ENCODE measurements at regions not wholly inside any gene's neighbourhood (a gene's known extent, or its start where the extent isn't known, plus 50 kb on each side); places are given as distances from the start of the nearest gene placed in this dataset.

DNA sequence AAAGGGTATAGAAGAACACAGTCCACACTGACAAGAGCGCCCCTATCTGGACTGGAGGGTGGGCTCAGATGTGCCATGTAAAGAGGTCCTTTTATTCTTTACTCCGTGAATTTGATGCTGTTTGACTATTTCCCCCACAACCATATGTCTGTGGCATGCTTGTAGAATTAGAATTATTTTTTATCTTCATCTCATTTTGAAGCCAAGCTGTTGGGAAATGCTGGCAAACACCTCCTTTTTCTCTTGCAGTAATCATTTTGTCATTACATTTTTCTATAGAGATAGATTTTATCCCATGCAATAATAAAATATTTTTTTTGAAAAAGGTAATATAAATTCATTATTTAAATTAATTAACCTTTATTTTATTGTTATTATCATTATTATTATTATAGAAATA is 926.6 kb upstream of the AUTS2 start:
- DNase-seq (ENCODE audit: low spot score) = no peak
- H3K79me2 ChIP-seq (replicated peaks; ENCODE audit: insufficient read depth) = no peaks in the 10 kb centered on the region
- H3K4me3 ChIP-seq = no peak overlapping the region
- H3K4me1 ChIP-seq (ENCODE audit: insufficient read depth) = no peaks in the 10 kb centered on the region
- Mint-ChIP-seq H3K4me1 (no peaks in the 10 kb centered on the region), H3K4me3 (no peak overlapping the region), H3K27me3 (ENCODE audit: insufficient read depth, low read depth, poor library complexity) (peaks cover 13% of the 10 kb centered on the region), H3K9me3 (peaks cover 94% of the 10 kb centered on the region), H3K36me3 (ENCODE audit: low read depth) (peaks cover 48% of the 10 kb centered on the region), H3K27ac (no peak overlapping the region)
- ATAC-seq = no peak
- H4K20me1 ChIP-seq (replicated peaks; ENCODE audit: insufficient read depth) = no peaks in the 10 kb centered on the region
- no peaks in the 10 kb centered on the region for H3K9me2 ChIP-seq (ENCODE audit: insufficient read depth)
- H2AFZ ChIP-seq = no peak overlapping the region
- peaks cover 5% of the 10 kb centered on the region; the same call in 1 of the 2 replicates for H3K36me3 ChIP-seq (ENCODE audit: insufficient read depth)
- no peaks in the 10 kb centered on the region for H3K27me3 ChIP-seq (ENCODE audit: insufficient read depth)
- no peaks in the 10 kb centered on the region for H3F3A ChIP-seq (replicated peaks; ENCODE audit: low read depth)
- TF ChIP-seq POLR2AphosphoS5 (IDR thresholded peaks at IDR 0.05; ENCODE audit: low read depth) = no peak
- no peak for TF ChIP-seq STAT1 (IDR thresholded peaks at IDR 0.05; ENCODE audit: unreplicated experiment)
- TF ChIP-seq, protein P1, sequence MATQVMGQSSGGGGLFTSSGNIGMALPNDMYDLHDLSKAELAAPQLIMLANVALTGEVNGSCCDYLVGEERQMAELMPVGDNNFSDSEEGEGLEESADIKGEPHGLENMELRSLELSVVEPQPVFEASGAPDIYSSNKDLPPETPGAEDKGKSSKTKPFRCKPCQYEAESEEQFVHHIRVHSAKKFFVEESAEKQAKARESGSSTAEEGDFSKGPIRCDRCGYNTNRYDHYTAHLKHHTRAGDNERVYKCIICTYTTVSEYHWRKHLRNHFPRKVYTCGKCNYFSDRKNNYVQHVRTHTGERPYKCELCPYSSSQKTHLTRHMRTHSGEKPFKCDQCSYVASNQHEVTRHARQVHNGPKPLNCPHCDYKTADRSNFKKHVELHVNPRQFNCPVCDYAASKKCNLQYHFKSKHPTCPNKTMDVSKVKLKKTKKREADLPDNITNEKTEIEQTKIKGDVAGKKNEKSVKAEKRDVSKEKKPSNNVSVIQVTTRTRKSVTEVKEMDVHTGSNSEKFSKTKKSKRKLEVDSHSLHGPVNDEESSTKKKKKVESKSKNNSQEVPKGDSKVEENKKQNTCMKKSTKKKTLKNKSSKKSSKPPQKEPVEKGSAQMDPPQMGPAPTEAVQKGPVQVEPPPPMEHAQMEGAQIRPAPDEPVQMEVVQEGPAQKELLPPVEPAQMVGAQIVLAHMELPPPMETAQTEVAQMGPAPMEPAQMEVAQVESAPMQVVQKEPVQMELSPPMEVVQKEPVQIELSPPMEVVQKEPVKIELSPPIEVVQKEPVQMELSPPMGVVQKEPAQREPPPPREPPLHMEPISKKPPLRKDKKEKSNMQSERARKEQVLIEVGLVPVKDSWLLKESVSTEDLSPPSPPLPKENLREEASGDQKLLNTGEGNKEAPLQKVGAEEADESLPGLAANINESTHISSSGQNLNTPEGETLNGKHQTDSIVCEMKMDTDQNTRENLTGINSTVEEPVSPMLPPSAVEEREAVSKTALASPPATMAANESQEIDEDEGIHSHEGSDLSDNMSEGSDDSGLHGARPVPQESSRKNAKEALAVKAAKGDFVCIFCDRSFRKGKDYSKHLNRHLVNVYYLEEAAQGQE (IDR thresholded peaks at IDR 0.05; ENCODE audit: unreplicated experiment) = no peak
- no peak for TF ChIP-seq JUNB (IDR thresholded peaks at IDR 0.05; ENCODE audit: unreplicated experiment)
- no peak for TF ChIP-seq ZNF114 (CRISPR knock-in tag; IDR thresholded peaks at IDR 0.05)
- TF ChIP-seq EZH2 (IDR thresholded peaks at IDR 0.05; ENCODE audit: low read depth, unreplicated experiment) = no peak
- TF ChIP-seq CREB1 (CRISPR knock-in tag; IDR thresholded peaks at IDR 0.05; ENCODE audit: low read depth) = no peak
- no peak for TF ChIP-seq ZNF331 (CRISPR knock-in tag; IDR thresholded peaks at IDR 0.05; ENCODE audit: low read depth)
- TF ChIP-seq NANOG (IDR thresholded peaks at IDR 0.05; ENCODE audit: borderline replicate concordance) = no peak
- H3K4me2 ChIP-seq = no peak overlapping the region
- no peak overlapping the region for H3K27ac ChIP-seq (ENCODE audit: low read depth)

DNA sequence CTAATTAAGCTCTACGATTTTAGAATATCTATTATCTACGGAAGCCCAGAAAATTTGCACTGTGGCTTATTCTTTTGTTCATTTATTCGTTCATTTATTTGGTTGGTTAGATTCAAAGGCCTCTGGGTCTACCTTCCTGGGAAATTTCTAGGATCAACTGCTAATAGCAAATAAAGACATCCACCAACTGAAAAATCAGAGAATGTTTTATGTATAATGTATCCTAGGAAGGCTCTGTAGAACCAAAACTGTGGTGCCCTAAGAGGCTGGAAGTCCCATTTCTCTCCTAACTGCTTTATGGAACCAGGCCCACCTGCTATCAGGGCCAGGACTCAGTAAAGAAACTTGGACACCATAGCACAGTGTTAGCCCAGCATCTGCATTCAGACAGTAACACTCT is 923.4 kb upstream of the AUTS2 start:
- Mint-ChIP-seq H3K9me3 (peaks cover 96% of the 10 kb centered on the region), H3K4me1 (no peaks in the 10 kb centered on the region), H3K27me3 (ENCODE audit: insufficient read depth, low read depth, poor library complexity) (peaks cover 15% of the 10 kb centered on the region), H3K36me3 (ENCODE audit: low read depth) (peaks cover 47% of the 10 kb centered on the region), H3K27ac (no peak overlapping the region), H3K4me3 (no peak overlapping the region)
- ATAC-seq (no peak), DNase-seq (ENCODE audit: low spot score) (no peak)
- Histone ChIP-seq H4K20me1 (replicated peaks; ENCODE audit: insufficient read depth) (no peaks in the 10 kb centered on the region), H3K9me2 (ENCODE audit: insufficient read depth) (no peaks in the 10 kb centered on the region), H3F3A (replicated peaks; ENCODE audit: low read depth) (no peaks in the 10 kb centered on the region), H3K27me3 (ENCODE audit: insufficient read depth) (no peaks in the 10 kb centered on the region), H3K79me2 (replicated peaks; ENCODE audit: insufficient read depth) (no peaks in the 10 kb centered on the region), H3K27ac (ENCODE audit: low read depth) (no peak overlapping the region), H3K4me1 (ENCODE audit: insufficient read depth) (no peaks in the 10 kb centered on the region), H3K4me2 (no peak overlapping the region), H3K4me3 (no peak overlapping the region), H2AFZ (no peak overlapping the region), H3K36me3 (ENCODE audit: insufficient read depth) (no peaks in the 10 kb centered on the region)
- TF ChIP-seq, protein P2, sequence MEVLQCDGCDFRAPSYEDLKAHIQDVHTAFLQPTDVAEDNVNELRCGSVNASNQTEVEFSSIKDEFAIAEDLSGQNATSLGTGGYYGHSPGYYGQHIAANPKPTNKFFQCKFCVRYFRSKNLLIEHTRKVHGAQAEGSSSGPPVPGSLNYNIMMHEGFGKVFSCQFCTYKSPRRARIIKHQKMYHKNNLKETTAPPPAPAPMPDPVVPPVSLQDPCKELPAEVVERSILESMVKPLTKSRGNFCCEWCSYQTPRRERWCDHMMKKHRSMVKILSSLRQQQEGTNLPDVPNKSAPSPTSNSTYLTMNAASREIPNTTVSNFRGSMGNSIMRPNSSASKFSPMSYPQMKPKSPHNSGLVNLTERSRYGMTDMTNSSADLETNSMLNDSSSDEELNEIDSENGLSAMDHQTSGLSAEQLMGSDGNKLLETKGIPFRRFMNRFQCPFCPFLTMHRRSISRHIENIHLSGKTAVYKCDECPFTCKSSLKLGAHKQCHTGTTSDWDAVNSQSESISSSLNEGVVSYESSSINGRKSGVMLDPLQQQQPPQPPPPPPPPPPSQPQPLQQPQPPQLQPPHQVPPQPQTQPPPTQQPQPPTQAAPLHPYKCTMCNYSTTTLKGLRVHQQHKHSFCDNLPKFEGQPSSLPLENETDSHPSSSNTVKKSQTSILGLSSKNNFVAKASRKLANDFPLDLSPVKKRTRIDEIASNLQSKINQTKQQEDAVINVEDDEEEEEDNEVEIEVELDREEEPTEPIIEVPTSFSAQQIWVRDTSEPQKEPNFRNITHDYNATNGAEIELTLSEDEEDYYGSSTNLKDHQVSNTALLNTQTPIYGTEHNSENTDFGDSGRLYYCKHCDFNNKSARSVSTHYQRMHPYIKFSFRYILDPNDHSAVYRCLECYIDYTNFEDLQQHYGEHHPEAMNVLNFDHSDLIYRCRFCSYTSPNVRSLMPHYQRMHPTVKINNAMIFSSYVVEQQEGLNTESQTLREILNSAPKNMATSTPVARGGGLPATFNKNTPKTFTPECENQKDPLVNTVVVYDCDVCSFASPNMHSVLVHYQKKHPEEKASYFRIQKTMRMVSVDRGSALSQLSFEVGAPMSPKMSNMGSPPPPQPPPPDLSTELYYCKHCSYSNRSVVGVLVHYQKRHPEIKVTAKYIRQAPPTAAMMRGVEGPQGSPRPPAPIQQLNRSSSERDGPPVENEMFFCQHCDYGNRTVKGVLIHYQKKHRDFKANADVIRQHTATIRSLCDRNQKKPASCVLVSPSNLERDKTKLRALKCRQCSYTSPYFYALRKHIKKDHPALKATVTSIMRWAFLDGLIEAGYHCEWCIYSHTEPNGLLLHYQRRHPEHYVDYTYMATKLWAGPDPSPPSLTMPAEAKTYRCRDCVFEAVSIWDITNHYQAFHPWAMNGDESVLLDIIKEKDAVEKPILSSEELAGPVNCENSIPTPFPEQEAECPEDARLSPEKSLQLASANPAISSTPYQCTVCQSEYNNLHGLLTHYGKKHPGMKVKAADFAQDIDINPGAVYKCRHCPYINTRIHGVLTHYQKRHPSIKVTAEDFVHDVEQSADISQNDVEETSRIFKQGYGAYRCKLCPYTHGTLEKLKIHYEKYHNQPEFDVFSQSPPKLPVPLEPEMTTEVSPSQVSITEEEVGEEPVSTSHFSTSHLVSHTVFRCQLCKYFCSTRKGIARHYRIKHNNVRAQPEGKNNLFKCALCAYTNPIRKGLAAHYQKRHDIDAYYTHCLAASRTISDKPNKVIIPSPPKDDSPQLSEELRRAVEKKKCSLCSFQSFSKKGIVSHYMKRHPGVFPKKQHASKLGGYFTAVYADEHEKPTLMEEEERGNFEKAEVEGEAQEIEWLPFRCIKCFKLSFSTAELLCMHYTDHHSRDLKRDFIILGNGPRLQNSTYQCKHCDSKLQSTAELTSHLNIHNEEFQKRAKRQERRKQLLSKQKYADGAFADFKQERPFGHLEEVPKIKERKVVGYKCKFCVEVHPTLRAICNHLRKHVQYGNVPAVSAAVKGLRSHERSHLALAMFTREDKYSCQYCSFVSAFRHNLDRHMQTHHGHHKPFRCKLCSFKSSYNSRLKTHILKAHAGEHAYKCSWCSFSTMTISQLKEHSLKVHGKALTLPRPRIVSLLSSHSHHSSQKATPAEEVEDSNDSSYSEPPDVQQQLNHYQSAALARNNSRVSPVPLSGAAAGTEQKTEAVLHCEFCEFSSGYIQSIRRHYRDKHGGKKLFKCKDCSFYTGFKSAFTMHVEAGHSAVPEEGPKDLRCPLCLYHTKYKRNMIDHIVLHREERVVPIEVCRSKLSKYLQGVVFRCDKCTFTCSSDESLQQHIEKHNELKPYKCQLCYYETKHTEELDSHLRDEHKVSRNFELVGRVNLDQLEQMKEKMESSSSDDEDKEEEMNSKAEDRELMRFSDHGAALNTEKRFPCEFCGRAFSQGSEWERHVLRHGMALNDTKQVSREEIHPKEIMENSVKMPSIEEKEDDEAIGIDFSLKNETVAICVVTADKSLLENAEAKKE (CRISPR knock-in tag; IDR thresholded peaks at IDR 0.05) = no peak
- no peak for TF ChIP-seq EZH2 (IDR thresholded peaks at IDR 0.05; ENCODE audit: low read depth, unreplicated experiment)
- TF ChIP-seq, protein P3, sequence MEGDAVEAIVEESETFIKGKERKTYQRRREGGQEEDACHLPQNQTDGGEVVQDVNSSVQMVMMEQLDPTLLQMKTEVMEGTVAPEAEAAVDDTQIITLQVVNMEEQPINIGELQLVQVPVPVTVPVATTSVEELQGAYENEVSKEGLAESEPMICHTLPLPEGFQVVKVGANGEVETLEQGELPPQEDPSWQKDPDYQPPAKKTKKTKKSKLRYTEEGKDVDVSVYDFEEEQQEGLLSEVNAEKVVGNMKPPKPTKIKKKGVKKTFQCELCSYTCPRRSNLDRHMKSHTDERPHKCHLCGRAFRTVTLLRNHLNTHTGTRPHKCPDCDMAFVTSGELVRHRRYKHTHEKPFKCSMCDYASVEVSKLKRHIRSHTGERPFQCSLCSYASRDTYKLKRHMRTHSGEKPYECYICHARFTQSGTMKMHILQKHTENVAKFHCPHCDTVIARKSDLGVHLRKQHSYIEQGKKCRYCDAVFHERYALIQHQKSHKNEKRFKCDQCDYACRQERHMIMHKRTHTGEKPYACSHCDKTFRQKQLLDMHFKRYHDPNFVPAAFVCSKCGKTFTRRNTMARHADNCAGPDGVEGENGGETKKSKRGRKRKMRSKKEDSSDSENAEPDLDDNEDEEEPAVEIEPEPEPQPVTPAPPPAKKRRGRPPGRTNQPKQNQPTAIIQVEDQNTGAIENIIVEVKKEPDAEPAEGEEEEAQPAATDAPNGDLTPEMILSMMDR (conservative IDR thresholded peaks at IDR 0.05; ENCODE audit: low read depth in 2 of 2) = no peak
